A673 (cell line): ENCODE measurements at regions not wholly inside any gene's neighbourhood (a gene's known extent, or its start where the extent isn't known, plus 50 kb on each side); places are given as distances from the start of the nearest gene placed in this dataset.

Source experiments
- CTCF ChIP-seq: fragments of 300-800, 200-600 bp; sonication (generic); conservative IDR thresholded peaks from 2 replicates; pipeline ENCODE4 v1.5.1; 2017; ENCODE audit warnings: low read depth, mild to moderate bottlenecking, antibody characterized with exemption, low read length, moderate library complexity, mixed read lengths
- EZH2 ChIP-seq: fragments of 200-600 bp; sonication (generic); IDR thresholded peaks from 2 replicates; pipeline ENCODE4 v1.6.1; 2017; ENCODE audit warnings: borderline replicate concordance, low read depth, mild to moderate bottlenecking, mixed read lengths, antibody characterized with exemption, low read length; ENCODE audit not compliant: poor library complexity, severe bottlenecking

- TF ChIP-seq CTCF = no peak
- no peak for TF ChIP-seq EZH2
Measured at GRCh38 chr10:6929148-6929830, 349.2 kb upstream of the PRKCQ start.
